Mucosa of descending colon (tissue), 3 donors: ENCODE measurements at regions not wholly inside any gene's neighbourhood (a gene's known extent, or its start where the extent isn't known, plus 50 kb on each side); places are given as distances from the start of the nearest gene placed in this dataset.

Experiments used
- ATAC-seq: fragments of 200-7000 bp; cut with Tn5 transposase; one replicate; pipeline ENCODE4 v1.9.1; 2020; ENCODE audit warnings: mild to moderate bottlenecking, moderate library complexity
- DNase-seq, 3 donors: peaks; one replicate each; pipeline ENCODE4 v3.0.0-alpha.2; 2020
- H3K36me3 ChIP-seq: fragments of 200-600 bp; one replicate; pipeline ENCODE4 v1.8.0; 2021; ENCODE audit warnings: low read depth, mild to moderate bottlenecking
- H3K4me1 ChIP-seq: fragments of 200-600 bp; one replicate; pipeline ENCODE4 v1.8.0; 2021; ENCODE audit warnings: low read depth, mild to moderate bottlenecking
- H3K4me3 ChIP-seq: fragments of 200-600 bp; one replicate; pipeline ENCODE4 v1.8.0; 2021; ENCODE audit warnings: mild to moderate bottlenecking
- H3K9me3 ChIP-seq: fragments of 200-600 bp; one replicate; pipeline ENCODE4 v1.8.0; 2021; ENCODE audit warnings: mild to moderate bottlenecking
- CTCF ChIP-seq: fragments of 200-600 bp; IDR thresholded peaks from one replicate; pipeline ENCODE4 v1.8.0; 2022; ENCODE audit warnings: antibody characterized with exemption, mild to moderate bottlenecking
- intact Hi-C, 2 donors: fragments of 100-400 bp; cut with DNase I in 1 of 2; cut with micrococcal nuclease in 1 of 2; formaldehyde crosslinking; loops; one replicate each; pipeline versions ENCODE4 v1.11.0 to v1.11.1; 2022; cut with DNase I, micrococcal nuclease
- donor health status: DM: no; HTN: no; CAD: no; lungs with moderate emphysema.
- donor health status: DM: no; HTN: no; CAD: no.
- donor health status: DM: no; HTN: yes; CAD: no.

DNA sequence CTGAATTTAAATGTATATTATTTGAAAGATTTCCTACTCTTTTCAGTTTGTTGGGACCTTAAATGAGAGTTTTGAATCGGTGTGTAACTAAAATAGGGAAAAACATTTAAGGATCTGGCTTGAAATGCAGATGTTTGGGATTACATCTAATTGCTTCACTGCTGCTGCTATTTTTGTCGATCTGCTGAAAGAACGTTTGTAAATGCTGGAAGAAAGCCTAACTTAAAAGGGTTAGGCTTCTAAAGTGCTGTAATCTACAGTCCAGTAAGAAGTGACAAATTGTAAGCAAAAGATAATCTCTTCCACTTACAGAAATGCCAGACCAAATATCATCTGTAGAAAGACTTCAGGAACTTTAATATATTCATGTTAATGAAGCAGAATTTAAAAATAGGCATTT lies 691.6 kb downstream of the ZNF385D start:
- intact Hi-C loops: no loop called here
- H3K9me3 ChIP-seq: peaks cover 13% of the 10 kb centered on the region
- no peak for TF ChIP-seq CTCF
- no peaks in the 10 kb centered on the region for H3K4me1 ChIP-seq
- DNase-seq: no peak
- H3K36me3 ChIP-seq: no peaks in the 10 kb centered on the region
- no peak overlapping the region for H3K4me3 ChIP-seq
- ATAC-seq: no peak

- ATAC-seq (no peak), DNase-seq (no peak)
- Histone ChIP-seq H3K4me1 (no peaks in the 10 kb centered on the region), H3K36me3 (no peaks in the 10 kb centered on the region), H3K4me3 (no peak overlapping the region), H3K9me3 (peaks cover 25% of the 10 kb centered on the region)
- intact Hi-C loops: no loop called here
- no peak for TF ChIP-seq CTCF
Measured at GRCh38 chr3:21056293-21056692, 694.7 kb downstream of the ZNF385D start.

- intact Hi-C loops: no loop called here
- Histone ChIP-seq H3K4me1 (no peaks in the 10 kb centered on the region), H3K4me3 (no peak overlapping the region), H3K36me3 (no peaks in the 10 kb centered on the region), H3K9me3 (peaks cover 23% of the 10 kb centered on the region)
- ATAC-seq: no peak
- no peak for TF ChIP-seq CTCF
- DNase-seq: no peak
Measured at GRCh38 chr3:21055015-21055414, 696.0 kb downstream of the ZNF385D start.

GRCh38 chr3:21054064-21054463 lies 696.9 kb downstream of the ZNF385D start:
- intact Hi-C loops: no loop called here
- Histone ChIP-seq H3K4me1 (no peaks in the 10 kb centered on the region), H3K4me3 (no peak overlapping the region), H3K36me3 (no peaks in the 10 kb centered on the region), H3K9me3 (peaks cover 21% of the 10 kb centered on the region)
- TF ChIP-seq CTCF: no peak
- ATAC-seq (no peak), DNase-seq (no peak)

GRCh38 chr3:21049334-21050062 lies 701.5 kb downstream of the ZNF385D start:
- DNase-seq (no peak), ATAC-seq (no peak)
- Histone ChIP-seq H3K9me3 (peaks cover 19% of the 10 kb centered on the region), H3K4me3 (no peak overlapping the region), H3K4me1 (no peaks in the 10 kb centered on the region), H3K36me3 (no peaks in the 10 kb centered on the region)
- no peak for TF ChIP-seq CTCF
- intact Hi-C loops: no loop called here

DNA sequence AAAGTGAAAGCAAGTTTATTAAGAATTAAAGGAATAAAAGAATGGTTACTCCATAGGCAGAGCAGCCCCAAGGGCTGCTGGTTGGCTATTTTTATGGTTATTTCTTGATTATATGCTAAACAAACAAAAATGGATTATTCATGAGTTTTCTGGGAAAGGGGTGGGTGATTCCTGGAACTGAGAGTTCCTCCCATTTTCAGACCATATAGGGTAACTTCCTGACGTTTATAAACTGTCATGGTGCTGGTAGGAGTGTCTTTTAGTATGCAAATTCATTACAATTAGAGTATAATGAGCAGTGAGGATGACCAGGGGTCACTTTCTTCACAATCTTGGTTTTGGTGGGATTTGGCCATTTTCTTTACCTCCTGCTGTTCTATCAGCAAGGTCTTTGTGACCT lies 707.9 kb downstream of the ZNF385D start:
- no peak for TF ChIP-seq CTCF
- intact Hi-C loops: no loop called here

More for the DNA sequence above, 707.9 kb downstream of the ZNF385D start:
- DNase-seq (no peak), ATAC-seq (no peak)
- no peak overlapping the region for H3K4me3 ChIP-seq
- no peaks in the 10 kb centered on the region for H3K36me3 ChIP-seq
- no peaks in the 10 kb centered on the region for H3K4me1 ChIP-seq
- H3K9me3 ChIP-seq: peaks cover 16% of the 10 kb centered on the region
